Neural progenitor cell (in vitro differentiated cells): ENCODE measurements at regions not wholly inside any gene's neighbourhood (a gene's known extent, or its start where the extent isn't known, plus 50 kb on each side); places are given as distances from the start of the nearest gene placed in this dataset.
A peak's percentile ranks its signal among the peaks of the same experiment; 100 is the strongest.

ENCODE experiments used
- DNase-seq: peaks from one replicate; pipeline ENCODE4 v3.0.0-alpha.2; 2016; ENCODE audit warnings: low spot score
- H2AFZ ChIP-seq: fragments of 200-600 bp; sonication (generic); replicated peaks from 2 replicates; pipeline ENCODE4 v1.6.1; 2016; ENCODE audit warnings: antibody characterized with exemption
- H3F3A ChIP-seq: fragments of 200-600 bp; sonication (generic); 2 replicates; pipeline ENCODE4 v1.6.1; 2016; ENCODE audit warnings: antibody characterized with exemption, low read depth
- H3K27ac ChIP-seq: fragments of 200-600 bp; sonication (generic); 2 replicates; pipeline ENCODE4 v1.5.1; 2016; ENCODE audit warnings: mild to moderate bottlenecking
- H3K27me3 ChIP-seq: fragments of 200-600 bp; sonication (generic); 2 replicates; pipeline ENCODE4 v1.6.1; 2016; ENCODE audit warnings: mild to moderate bottlenecking, moderate library complexity
- H3K36me3 ChIP-seq: fragments of 200-600 bp; sonication (generic); 2 replicates; pipeline ENCODE4 v1.5.1; 2016
- H3K4me1 ChIP-seq: fragments of 200-600 bp; sonication (generic); 2 replicates; pipeline ENCODE4 v1.6.1; 2016; ENCODE audit warnings: mixed run types
- H3K4me2 ChIP-seq: fragments of 200-600 bp; sonication (generic); 2 replicates; pipeline ENCODE4 v1.6.1; 2016
- H3K4me3 ChIP-seq: fragments of 200-600 bp; sonication (generic); 2 replicates; pipeline ENCODE4 v1.5.1; 2016
- H3K79me2 ChIP-seq: fragments of 200-600 bp; sonication (generic); 2 replicates; pipeline ENCODE4 v1.6.1; 2016; ENCODE audit warnings: low read depth
- H3K9ac ChIP-seq: fragments of 200-600 bp; sonication (generic); 2 replicates; pipeline ENCODE4 v1.6.1; 2016
- H3K9me3 ChIP-seq: fragments of 200-600 bp; sonication (generic); 2 replicates; pipeline ENCODE4 v1.5.1; 2016; ENCODE audit warnings: low read depth
- H4K20me1 ChIP-seq: fragments of 200-600 bp; sonication (generic); 2 replicates; pipeline ENCODE4 v1.6.1; 2016; ENCODE audit warnings: low read depth
- H3K27ac Mint-ChIP-seq: 3 replicates; pipeline ENCODE4 v1.8.0; 2021; ENCODE audit warnings: mixed read lengths
- H3K27me3 Mint-ChIP-seq: 2 replicates; pipeline ENCODE4 v1.8.0; 2022; ENCODE audit warnings: low read depth, mild to moderate bottlenecking, inconsistent platforms, moderate library complexity, mixed read lengths; ENCODE audit not compliant: insufficient read depth
- H3K36me3 Mint-ChIP-seq: 3 replicates; pipeline ENCODE4 v1.8.0; 2021; ENCODE audit warnings: mixed read lengths
- H3K4me1 Mint-ChIP-seq: 3 replicates; pipeline ENCODE4 v1.8.0; 2021; ENCODE audit warnings: mixed read lengths
- H3K4me3 Mint-ChIP-seq: 3 replicates; pipeline ENCODE4 v1.8.0; 2021; ENCODE audit warnings: mild to moderate bottlenecking, moderate library complexity, mixed read lengths
- H3K9me3 Mint-ChIP-seq: 3 replicates; pipeline ENCODE4 v1.8.0; 2020; ENCODE audit warnings: mixed read lengths
- EZH2 ChIP-seq: fragments of 200-600 bp; sonication (generic); IDR thresholded peaks from 2 replicates; pipeline ENCODE4 v1.6.1; 2017; ENCODE audit warnings: antibody characterized with exemption, mild to moderate bottlenecking, moderate library complexity
- EZH2phosphoT487 ChIP-seq: fragments of 200-600 bp; sonication (generic); IDR thresholded peaks from 2 replicates; pipeline ENCODE4 v1.6.1; 2017; ENCODE audit warnings: antibody characterized with exemption
- TF ChIP-seq, protein P1 (sequence below): fragments of 200-600 bp; sonication (generic); IDR thresholded peaks from 2 replicates; pipeline ENCODE4 v1.5.1; 2017; ENCODE audit warnings: antibody characterized with exemption, mild to moderate bottlenecking

DNA sequence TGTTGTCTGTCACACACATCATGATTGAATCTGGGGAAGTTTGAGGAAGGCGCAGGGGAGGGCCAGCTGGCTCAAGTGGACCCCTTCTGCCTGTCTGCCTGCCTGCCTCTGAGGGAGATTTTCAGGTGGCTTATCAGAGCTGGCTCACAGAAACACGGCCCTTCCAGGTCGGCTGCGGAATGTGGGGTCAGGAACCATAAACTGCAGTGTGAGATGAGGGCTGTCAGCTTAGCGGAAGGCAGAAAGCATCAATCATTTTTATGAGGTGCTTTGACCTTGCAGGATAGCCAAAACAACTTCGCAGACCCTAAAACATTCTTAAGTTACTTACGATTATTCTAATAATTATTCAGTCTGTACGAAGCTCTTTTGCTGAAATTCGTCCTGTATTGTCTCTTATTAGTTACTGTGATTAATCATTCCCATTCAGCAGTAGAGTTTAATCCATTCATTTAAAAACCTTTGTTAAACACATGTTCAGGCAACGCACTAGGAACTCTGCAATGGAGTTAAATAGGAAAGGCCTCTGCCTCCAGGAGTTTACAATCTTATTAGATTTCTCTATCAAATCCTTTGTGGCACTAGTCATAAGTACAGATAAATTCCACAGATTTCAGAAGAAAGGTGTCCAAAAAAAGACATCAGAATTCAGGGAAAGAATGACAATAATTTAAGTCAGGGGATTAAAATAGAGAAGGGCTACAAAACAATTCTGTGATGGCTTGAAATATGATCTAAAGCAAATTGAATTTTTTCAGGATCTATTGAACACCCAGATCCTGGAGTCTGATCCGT is 371.6 kb downstream of the HRH4 start:
- Histone ChIP-seq H3K4me2 (peak overlapping the region; percentile 50), H2AFZ (no peak overlapping the region), H3K9ac (no peak overlapping the region), H3K4me1 (peaks cover 55% of the 10 kb centered on the region), H3K79me2 (no peaks in the 10 kb centered on the region), H3K27ac (no peak overlapping the region), H4K20me1 (no peaks in the 10 kb centered on the region), H3K4me3 (no peak overlapping the region), H3K36me3 (no peaks in the 10 kb centered on the region), H3K9me3 (no peaks in the 10 kb centered on the region), H3K27me3 (no peaks in the 10 kb centered on the region), H3F3A (peaks cover 39% of the 10 kb centered on the region)
- no peak for TF ChIP-seq EZH2phosphoT487
- TF ChIP-seq, protein P1, sequence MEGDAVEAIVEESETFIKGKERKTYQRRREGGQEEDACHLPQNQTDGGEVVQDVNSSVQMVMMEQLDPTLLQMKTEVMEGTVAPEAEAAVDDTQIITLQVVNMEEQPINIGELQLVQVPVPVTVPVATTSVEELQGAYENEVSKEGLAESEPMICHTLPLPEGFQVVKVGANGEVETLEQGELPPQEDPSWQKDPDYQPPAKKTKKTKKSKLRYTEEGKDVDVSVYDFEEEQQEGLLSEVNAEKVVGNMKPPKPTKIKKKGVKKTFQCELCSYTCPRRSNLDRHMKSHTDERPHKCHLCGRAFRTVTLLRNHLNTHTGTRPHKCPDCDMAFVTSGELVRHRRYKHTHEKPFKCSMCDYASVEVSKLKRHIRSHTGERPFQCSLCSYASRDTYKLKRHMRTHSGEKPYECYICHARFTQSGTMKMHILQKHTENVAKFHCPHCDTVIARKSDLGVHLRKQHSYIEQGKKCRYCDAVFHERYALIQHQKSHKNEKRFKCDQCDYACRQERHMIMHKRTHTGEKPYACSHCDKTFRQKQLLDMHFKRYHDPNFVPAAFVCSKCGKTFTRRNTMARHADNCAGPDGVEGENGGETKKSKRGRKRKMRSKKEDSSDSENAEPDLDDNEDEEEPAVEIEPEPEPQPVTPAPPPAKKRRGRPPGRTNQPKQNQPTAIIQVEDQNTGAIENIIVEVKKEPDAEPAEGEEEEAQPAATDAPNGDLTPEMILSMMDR: no peak
- TF ChIP-seq EZH2: no peak
- Mint-ChIP-seq H3K9me3 (no peaks in the 10 kb centered on the region), H3K4me1 (peaks cover 38% of the 10 kb centered on the region), H3K4me3 (peak overlapping the region; percentile 17), H3K36me3 (no peaks in the 10 kb centered on the region), H3K27me3 (peaks cover 7% of the 10 kb centered on the region), H3K27ac (peak overlapping the region; percentile 89)
- peak; percentile 57 for DNase-seq

DNA sequence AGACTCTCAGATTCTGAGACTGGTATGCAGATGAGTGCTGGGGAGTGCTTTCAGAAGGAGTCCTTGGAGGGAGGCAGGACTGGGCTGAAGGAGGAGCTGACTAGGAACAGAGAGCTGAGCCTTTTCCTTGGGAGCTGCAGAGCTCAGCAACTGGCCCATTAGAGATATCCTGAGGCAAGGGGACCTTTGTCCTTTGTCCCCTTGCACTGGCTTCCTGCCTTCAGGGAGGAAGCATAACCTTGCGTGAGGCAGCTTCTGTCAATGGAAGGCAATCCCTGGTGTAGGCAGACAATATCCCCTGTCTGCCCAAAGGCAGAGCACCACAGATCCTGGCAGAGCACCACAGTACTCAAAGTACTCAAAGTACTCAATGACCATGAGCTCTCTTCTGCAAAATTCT is 375.3 kb downstream of the HRH4 start:
- Histone ChIP-seq H3F3A (peaks cover 12% of the 10 kb centered on the region), H4K20me1 (no peaks in the 10 kb centered on the region), H3K9ac (no peak overlapping the region), H3K4me2 (no peak overlapping the region), H3K36me3 (no peaks in the 10 kb centered on the region), H3K79me2 (no peaks in the 10 kb centered on the region), H3K9me3 (no peaks in the 10 kb centered on the region), H3K27me3 (no peaks in the 10 kb centered on the region), H2AFZ (no peak overlapping the region), H3K4me1 (peaks cover 22% of the 10 kb centered on the region), H3K27ac (no peak overlapping the region), H3K4me3 (no peak overlapping the region)
- no peak for TF ChIP-seq EZH2phosphoT487
- no peak for TF ChIP-seq EZH2
- TF ChIP-seq, protein P1: no peak
- Mint-ChIP-seq H3K27ac (no peak overlapping the region), H3K4me1 (peaks cover 29% of the 10 kb centered on the region), H3K27me3 (peaks cover 7% of the 10 kb centered on the region), H3K9me3 (no peaks in the 10 kb centered on the region), H3K4me3 (no peak overlapping the region), H3K36me3 (no peaks in the 10 kb centered on the region)
- no peak for DNase-seq

DNA sequence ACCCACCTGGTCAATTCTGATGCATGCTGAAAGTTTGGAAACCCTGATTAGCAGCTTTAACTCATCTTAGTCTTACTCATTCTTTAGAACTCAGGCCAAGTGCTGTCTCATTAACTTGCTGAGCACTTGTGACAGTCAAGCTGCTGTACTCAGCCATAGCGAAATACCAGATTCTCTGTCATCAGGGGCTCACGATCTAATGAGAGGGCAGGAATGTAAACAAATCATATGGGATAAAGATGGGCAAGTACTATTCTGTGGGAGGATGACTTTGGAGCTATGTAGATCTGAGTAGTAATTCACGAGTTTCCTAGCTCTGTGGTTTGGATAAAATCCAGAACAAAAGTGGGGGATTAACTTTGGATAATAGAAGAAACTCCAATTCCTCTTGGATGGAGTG is 376.6 kb downstream of the HRH4 start:
- Mint-ChIP-seq H3K4me3 (no peak overlapping the region), H3K36me3 (no peaks in the 10 kb centered on the region), H3K27me3 (peaks cover 7% of the 10 kb centered on the region), H3K4me1 (peaks cover 24% of the 10 kb centered on the region), H3K27ac (no peak overlapping the region), H3K9me3 (no peaks in the 10 kb centered on the region)
- H3K36me3 ChIP-seq: no peaks in the 10 kb centered on the region
- H3K9me3 ChIP-seq: no peaks in the 10 kb centered on the region
- no peak overlapping the region for H3K4me2 ChIP-seq
- H2AFZ ChIP-seq: no peak overlapping the region
- H3K4me1 ChIP-seq: peaks cover 15% of the 10 kb centered on the region
- H3K4me3 ChIP-seq: no peak overlapping the region
- H3K9ac ChIP-seq: no peak overlapping the region
- no peaks in the 10 kb centered on the region for H3K79me2 ChIP-seq
- H4K20me1 ChIP-seq: no peaks in the 10 kb centered on the region
- no peak overlapping the region for H3K27ac ChIP-seq
- no peak for TF ChIP-seq EZH2
- no peak for TF ChIP-seq EZH2phosphoT487
- TF ChIP-seq, protein P1: no peak
- no peak for DNase-seq
- H3K27me3 ChIP-seq: no peaks in the 10 kb centered on the region
- H3F3A ChIP-seq: peaks cover 7% of the 10 kb centered on the region
